HG02870 (cell line): ENCODE measurements at regions not wholly inside any gene's neighbourhood (a gene's known extent, or its start where the extent isn't known, plus 50 kb on each side); places are given as distances from the start of the nearest gene placed in this dataset.

Experiments
- ATAC-seq: cut with Tn5 transposase; IDR thresholded peaks from one replicate; pipeline ENCODE4 v1.9.1; 2021; ENCODE audit warnings: mild to moderate bottlenecking, moderate library complexity; ENCODE audit not compliant: unreplicated experiment

DNA sequence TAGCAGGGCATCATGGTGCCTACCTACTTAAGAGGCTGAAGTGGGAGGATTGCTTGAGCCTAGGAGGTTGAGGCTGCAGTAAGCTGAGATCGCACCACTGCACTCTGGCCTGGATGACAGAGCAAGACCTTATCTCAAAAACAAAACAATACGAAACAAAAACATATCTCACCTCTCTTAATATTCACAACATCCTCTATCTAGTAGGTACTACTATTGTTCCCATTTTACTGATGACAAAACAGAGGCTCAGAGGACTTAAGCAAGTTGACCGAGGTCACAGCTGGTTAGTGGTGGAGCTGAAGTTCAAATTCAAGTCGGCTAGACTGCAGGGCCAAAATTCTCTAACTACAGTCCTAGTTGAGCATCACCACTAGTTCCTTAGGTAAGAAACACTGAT lies 172.3 kb upstream of the EEA1 start:
- no peak for ATAC-seq

DNA sequence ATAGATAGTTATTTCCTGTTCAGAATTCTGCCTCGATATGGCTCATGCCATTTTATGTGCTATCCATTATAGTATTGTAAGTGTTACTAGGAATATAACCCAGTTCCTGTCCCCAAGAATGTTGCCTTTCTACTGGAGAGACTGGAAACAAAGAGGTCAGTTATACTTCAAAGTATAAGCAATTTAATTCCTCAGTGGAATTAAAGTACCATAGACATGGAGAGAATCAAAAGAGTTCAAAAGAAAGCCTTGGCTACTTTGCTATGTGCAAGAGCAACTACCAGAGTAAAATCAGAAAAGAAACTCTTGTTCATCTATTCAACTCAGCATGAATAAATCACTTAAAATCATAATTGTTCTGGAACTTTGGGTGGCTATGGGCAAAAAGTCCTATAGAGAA lies 173.2 kb upstream of the EEA1 start:
- ATAC-seq: no peak

DNA sequence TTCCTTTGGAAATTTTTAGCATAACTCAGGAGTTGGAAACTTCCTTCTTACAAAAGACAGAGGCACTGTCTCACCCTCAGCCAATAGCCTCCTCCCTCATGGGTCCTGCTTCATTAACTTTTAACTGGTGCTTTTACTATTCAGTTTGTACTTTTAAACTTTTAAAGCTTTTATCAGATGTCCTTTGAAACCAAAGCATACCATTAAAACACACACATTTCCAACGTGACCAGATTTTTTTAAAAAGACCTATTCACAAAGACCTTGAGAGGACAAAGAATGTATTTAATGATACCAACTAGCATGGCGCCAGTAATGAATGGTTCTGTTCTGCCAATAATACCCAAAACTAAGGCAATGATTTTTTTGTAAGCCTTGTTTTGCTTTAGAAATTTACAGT lies 173.6 kb upstream of the EEA1 start:
- no peak for ATAC-seq

DNA sequence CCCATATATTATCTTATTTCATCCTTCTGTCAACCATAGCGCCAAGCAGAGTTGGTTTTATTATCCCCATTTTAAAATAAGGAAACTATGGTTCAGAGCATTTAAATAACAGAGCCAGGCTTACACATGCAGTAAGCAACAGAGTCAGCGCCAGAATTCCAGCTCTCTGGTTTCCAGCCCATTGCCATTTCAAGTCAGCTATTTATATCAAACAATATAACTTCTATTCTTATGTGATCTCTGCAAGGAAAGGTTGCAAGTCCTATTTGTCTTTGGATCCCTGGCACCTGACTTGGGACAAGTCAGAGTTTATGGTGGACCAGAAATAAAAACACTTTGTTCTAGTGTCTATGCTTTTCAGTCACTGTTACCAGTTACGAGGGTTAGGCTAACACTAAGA lies 174.1 kb upstream of the EEA1 start:
- no peak for ATAC-seq

DNA sequence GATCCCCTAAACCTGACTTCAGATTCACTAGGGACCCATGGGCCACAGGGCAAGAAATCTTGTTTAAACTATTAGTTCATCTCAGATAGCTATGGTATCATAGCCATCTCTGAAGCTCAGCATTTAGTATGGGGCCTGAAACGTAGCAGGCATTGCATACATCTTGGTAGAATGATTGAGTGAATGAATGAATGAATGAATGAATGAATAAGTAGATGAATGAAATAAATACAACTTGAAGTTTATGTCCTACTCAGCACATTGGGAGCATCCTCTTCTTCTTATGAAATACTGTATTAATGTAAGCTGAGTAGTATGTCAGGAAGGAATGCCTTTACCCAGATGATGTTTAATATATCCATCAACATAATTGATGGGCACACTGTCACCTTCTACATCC lies 175.4 kb upstream of the EEA1 start:
- ATAC-seq: no peak

DNA sequence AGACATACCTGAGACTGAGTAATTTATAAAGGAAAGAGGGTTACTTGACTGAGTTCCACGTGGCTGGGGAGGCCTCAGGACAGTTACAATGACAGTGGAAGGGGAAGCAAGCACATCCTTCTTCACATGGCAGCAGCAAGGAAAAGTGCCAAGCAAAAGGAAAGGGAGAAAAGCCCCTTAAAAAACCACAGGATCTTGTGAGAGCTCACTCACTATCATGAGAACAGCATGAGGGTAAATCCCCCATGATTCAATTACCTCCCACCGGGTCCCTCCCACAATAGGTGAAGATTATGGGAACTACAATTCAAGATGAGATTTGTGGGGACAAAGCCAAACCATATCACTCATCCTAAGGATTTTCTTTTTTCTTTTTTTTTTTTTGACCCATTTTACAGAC lies 177.8 kb upstream of the EEA1 start:
- ATAC-seq: no peak

DNA sequence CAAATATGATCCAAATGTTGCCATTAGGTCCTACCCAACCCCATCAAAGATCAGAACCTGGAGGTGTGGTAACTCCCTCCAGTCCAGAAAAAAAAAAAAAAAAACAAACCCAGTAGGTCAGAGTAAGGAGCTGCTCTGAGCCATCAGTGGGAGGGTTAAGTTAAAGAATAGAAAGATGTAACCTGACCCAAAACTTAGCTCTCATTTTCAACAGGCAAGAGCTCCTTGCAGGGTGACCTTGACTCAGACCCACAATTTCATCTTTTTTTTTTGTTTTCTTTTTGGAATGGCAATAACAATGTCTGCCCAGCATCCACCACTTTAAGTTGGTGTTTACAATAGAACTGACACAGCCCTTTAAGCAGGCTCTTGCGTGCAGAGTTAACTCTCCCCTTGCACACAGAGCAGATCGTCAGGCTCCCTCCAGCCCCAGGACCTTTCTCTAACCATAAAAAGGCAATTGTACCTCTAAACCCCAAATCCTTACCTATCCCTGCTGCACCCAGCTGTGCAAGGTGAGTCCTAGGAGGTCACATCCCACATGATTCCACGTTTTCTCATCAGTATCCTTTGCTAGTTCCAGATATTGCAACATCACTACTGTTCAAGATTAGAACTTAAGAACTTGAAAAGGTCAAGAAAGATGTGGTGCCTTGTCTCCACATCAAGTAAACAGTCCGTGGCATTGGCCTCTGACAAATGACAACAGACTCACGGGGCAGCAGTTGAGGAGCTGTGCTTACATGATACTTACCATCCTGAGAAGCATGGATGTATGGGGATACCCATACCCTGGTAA lies 178.6 kb upstream of the EEA1 start:
- ATAC-seq: no peak

DNA sequence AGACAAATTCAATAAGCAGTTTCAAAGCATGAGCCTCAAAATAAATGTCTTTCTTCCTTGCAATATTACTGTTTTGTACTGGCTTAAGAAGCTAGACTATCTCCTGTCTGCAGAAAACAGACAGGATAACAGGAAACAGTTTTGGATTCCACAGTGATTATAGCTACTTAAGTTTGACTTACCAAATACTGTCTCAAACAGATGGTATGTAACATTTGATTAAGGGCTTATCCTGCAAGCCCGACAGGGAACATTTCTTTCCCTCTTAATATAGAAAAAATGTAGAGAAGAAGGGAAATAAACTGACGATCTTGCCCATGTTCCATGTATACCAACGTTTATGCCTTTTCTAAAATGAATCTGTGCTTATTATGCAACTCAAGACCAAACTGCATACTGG lies 179.9 kb upstream of the EEA1 start:
- ATAC-seq: no peak

DNA sequence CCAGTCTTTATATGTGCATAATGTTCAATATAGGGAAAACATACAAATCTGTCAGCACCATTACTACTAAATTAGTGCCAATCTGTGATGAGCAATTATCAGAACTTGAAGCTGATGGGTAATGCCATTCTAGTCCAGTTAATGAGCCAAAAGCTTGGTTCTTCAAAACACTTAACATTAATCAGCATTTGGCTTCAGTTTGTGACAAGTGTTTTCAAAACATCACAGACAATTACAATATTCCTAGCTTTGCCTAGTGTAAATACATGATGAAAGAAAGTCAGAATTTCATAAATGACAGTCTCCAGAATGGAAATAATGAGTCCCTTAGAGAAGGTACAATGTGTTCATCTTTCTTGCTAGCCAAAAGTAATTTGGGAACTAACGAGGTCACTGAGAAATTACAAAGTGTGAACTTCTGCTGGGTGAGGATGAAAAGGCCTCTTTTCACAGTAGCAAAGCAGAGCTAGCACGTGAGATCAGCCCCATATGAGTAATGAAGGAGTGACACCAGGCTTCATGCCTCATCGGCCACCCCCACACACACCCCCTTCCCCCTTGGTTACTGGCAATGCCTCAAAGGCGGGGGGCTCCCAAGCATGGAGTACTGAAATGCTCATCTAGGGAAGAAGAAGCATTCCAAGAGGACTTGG lies 180.6 kb upstream of the EEA1 start:
- ATAC-seq: no peak

DNA sequence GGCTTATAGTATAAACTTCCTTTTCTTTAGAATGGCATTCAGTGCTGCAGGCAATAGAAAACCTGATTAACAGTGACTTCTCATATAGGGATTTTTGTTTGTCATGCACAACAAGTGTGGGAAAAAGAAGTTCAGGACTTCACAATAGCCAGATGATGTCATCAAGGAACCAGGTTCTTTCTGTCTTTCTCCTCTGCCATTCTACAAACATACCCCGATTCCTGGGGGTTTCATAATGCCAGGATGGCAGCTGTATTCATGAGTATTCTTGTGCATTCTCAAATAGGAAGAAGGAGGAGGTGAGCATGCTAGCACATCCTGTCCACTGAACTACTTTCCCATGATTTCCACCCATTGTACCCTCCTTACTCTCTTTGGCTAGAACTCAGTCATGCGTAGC lies 182.7 kb upstream of the EEA1 start:
- no peak for ATAC-seq

DNA sequence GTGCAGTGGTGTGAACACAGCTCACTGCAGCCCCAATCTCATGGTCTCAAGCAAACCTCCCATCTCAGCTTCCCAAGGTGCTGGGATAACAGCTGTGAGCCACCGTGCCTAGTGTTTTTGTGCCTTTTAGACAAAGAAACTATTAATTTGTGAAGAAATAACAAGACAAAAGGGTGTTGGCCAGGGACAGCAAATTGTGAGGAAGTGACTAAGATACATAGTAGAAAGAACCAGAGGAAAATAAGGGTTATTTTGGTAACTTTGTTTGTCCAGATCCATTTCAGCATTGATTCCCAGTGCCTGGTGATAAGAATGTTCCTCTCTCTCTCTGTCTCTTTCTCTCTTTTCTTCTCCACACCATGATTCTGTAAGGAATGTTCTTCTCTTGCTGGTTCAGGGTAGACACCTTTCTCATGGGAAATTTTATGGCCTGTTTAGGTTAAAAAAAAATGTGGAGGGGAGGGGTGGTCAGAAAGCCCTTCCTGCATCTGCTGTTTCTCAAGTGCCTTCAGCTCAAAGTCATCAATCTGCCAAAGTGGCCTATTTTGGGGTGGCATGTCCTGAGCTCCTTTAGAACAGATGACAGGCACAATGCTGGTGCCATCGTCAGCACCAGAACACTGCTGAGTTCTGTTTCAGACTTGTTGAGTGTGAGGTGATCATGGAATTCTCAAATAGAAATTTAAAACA lies 184.4 kb upstream of the EEA1 start:
- no peak for ATAC-seq

DNA sequence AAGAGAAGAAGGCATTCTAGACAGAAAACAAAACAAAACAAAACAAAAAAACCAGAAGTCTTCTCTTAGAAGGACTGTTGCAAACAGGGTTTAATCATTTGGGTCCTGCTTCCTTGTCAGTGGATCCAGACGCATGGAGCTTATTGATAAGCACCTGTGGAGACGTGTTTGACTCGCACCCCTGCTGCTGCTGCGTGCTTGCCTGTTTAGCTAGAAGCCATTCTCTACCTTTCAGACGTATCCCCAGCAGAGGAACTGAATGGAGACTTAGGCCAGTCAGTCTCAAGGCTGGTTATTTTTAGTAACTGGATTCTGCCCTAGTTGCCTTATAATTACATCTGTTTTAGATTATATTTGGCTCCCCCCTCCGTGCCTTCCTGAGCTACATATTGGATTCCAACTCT lies 186.1 kb upstream of the EEA1 start:
- ATAC-seq: no peak

DNA sequence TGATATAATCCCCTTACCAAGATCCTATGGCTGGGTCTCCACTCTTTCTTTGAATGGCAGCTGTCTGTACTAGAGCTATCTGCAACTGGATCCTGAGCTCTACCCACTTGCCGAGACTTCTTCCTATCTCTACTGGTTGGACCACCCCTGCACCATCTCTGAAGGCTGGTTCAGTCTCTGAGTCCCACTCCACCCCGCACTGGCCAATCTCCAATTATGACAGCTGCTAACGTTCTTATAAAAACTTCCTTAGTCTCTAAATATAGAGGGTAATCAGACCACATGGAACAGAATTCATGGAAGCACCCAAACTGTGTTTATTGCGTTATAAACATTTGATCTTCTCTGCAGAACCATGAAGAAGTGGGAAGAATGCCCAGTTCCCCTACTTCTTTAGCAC lies 186.6 kb upstream of the EEA1 start:
- ATAC-seq: no peak

DNA sequence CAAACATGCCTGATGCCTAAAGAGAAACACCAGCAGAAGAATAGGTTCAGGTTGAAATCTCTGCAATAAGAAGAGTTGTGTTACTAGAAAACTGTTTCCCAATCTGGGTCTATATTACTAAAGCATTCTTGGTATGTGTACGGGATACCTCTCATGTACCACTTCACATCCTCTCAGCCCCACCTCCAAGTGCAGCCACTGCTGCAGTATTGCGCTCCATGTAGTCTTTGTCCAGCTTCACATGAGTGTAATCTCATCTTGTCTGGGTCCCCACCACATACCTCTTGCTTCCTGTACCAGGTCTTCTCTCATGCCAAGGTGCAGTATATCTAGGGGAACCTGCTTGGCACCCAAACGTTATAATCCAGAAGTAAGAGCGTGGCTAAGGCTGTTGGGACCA lies 187.5 kb upstream of the EEA1 start:
- no peak for ATAC-seq

DNA sequence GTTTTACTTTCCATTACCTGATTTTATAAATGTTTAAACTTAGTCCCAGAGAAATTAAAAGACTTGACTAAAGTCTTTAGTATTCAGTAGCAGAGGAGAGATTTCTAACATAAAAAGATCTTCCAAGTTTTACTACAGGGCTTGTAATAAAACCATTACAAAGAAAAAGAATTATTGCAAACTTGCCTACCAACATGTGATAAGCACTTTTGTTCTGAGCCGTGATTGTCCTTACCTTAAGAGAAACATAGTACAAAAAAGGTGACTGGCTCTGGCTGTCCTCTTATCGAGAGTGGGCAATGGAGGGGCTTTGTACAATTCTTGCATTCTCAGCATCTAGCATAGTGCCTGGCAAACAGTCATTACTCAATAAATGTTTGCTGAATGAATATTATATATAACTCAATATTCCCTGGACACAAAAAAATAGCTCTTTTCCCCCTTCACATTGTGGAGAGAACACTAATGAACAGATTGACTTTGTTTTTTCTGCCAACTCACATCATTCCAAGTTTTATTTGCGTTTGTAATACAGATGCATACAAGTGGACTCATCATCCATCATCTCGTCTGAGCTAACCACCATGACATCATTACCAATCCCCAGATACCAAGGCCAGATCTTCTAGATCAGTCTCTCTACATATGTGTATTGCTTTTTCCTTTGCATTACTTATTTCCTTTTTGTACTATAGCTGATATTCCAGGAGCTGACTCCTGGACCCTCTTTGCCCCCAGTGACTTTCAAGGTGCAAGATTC lies 192.8 kb upstream of the EEA1 start:
- no peak for ATAC-seq

DNA sequence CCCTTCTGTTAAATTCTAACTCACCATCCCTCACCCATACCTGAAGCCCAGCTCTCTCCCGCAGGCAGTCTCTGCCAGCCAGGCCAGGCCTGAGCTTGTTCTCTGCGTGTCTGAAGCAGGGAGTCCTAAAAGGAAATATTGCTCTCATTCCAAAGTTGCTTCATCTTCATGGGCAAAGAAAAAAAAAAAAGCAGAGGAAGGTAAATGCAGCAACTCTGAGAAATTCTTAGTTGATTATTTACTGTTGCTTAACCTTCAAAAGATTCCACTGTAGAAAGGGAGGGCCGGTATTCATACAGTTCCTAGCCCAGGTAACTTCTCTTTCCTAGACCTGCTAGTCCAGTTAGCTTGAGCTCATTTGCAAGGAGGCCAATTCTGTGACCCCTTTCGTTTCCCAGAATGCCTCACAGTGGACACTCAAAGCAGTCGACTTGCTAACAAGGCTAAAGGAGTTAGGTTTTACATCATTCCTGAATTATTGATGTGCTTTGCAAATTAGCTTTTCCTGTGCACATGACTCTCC lies 193.5 kb upstream of the EEA1 start:
- no peak for ATAC-seq

DNA sequence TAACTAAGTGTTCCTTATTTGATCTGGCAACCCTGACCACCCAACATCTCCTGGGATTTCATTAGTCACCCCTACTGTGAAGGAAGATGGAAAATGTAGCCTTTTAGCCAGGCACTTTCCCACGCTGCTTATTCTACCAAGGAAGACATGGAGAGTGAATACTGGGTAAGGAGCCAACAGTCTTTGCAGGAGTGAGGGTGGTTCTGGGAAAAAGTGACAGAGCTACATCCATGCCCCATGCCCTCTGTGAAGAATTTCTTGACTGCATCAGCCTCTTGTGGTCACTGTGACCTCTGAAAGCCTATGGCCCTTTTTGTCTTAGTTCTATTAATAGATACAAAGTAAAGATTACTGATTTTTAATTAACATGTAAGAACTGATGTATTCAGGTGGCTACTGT lies 196.0 kb upstream of the EEA1 start:
- ATAC-seq: no peak

DNA sequence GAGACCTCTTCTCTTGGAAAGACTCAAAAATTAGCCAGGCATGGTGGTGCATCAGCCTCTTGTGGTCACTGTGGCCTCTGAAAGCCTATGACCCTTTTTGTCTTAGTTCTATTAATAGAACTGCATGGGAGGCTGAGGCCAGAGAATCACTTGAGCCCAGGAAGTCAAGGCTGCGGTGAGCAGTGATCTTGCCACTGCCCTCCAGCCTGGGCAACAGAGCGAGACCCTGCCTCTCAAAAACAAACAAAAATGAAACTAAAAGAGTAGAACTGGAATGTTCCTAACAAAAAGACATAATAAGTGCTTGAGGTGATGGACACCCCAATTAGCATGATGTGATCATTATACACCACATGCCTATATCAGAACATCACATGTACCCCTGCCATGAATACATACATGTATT lies 197.0 kb upstream of the EEA1 start:
- ATAC-seq: no peak

DNA sequence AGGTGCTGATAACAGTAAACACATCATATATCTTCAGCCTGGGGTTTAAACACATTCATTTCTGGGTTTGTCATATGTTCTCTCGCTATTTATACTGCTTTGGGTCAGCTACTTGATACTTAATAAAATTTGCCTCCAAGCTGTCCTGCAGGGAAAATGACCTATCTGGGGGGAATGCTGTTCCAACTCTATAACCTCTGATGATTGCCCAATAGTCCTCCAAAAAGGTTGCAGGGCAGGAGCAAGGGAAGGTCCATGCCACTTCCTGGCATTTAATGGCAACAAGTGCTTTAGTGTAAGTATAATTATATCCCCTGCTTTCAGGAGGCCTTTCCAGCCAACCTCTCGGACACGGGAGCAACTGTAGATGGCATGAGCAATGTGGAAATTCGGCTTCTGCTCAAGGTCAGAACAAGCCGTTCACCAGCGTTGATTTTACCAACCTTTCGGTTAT lies 198.0 kb upstream of the EEA1 start:
- ATAC-seq: no peak

DNA sequence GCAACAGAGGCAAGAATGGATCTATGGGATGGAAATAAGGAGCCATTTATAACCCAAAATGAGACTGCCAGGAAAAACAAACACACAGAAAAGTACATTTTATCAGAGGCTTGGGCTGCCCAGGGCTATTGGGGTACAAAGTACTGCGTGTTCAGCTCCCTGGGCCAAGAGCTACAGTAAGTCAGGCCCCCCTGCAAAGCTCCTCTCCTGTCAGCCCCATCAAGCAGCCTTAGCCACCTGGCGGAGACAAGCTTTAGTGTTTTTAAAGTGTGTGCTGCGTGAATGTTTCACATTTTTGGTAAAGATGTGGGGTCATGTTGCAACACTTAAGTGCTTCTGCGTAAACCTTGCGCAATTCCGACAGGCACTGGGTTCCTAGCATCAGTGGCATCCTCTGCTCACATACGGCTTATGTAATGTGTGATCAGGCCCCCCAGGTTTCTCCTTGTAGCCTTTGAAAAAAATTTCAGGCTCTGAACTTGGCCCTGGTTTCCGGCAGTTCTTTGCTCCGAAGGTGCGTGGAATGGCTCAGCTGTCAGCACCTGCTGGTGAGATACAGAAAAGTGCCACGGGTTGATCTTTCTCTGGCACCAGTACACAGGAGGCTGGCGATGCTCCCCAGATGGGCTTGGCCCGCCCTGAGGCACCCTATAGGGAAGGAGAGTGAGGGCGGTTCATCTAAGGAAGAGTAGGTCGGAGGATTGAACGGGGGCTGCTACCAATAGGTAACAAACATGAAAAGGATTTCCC lies 198.7 kb upstream of the EEA1 start:
- ATAC-seq: no peak

DNA sequence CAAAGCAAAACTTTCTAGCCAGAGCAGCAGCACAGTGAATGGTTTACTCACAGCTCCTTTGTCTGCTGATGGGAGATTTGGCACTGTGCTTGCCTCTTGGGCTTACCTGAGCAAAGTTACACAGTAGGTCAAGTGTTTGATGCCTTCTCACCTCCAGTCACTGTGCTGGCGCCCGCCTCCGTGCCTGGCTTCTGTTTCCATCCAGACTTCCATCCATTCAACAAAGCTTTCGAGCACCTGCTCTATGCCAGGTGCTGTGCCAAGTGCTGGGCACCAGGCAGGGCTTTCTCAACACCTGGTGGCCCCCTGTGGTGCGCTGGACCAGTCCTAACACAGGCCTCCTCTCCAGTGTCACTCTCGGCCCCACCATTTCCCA lies 199.2 kb upstream of the EEA1 start:
- ATAC-seq: no peak
